A673 (cell line): ENCODE measurements at regions not wholly inside any gene's neighbourhood (a gene's known extent, or its start where the extent isn't known, plus 50 kb on each side); places are given as distances from the start of the nearest gene placed in this dataset.

ENCODE experiments used
- CTCF ChIP-seq: fragments of 300-800, 200-600 bp; sonication (generic); conservative IDR thresholded peaks from 2 replicates; pipeline ENCODE4 v1.5.1; 2017; ENCODE audit warnings: low read depth, mild to moderate bottlenecking, antibody characterized with exemption, low read length, moderate library complexity, mixed read lengths
- EZH2 ChIP-seq: fragments of 200-600 bp; sonication (generic); IDR thresholded peaks from 2 replicates; pipeline ENCODE4 v1.6.1; 2017; ENCODE audit warnings: borderline replicate concordance, low read depth, mild to moderate bottlenecking, mixed read lengths, antibody characterized with exemption, low read length; ENCODE audit not compliant: poor library complexity, severe bottlenecking

DNA sequence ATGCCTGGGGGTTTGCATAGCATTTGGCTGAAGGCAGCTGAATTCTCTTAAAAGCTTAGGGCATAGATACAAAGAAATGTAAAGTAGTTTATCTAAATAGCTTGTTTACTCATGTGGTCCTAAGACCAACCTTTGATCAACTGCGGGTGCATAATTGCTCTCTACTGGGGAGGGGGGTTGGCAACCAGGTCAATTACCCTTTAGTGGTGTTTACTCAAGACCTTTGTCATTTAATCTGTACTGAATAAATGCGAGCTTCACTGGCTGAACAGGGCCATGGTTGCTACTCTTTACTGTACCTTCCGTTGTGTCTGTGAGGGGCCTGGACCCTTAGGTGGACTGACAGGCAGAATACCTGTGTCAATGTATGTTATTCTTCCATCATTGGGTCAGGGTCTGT is 102.7 kb upstream of the FAM9C start:
- TF ChIP-seq CTCF (no peak), EZH2 (no peak)
